SKM-1 treated with dmso at 0.1 percent for 144 hours (cell line): ENCODE measurements at regions not wholly inside any gene's neighbourhood (a gene's known extent, or its start where the extent isn't known, plus 50 kb on each side); places are given as distances from the start of the nearest gene placed in this dataset.
A peak's percentile ranks its signal among the peaks of the same experiment; 100 is the strongest.
"Not testable (repeated sequence)": the region's sequence is repeated elsewhere in the genome, so short reads cannot be mapped to it uniquely, and the experiment has no call there.

Experiments
- DNase-seq: peaks from one replicate; lab custom pipeline; 2025; ENCODE audit not compliant: unreplicated experiment; lab: John Stamatoyannopoulos, UW

DNA sequence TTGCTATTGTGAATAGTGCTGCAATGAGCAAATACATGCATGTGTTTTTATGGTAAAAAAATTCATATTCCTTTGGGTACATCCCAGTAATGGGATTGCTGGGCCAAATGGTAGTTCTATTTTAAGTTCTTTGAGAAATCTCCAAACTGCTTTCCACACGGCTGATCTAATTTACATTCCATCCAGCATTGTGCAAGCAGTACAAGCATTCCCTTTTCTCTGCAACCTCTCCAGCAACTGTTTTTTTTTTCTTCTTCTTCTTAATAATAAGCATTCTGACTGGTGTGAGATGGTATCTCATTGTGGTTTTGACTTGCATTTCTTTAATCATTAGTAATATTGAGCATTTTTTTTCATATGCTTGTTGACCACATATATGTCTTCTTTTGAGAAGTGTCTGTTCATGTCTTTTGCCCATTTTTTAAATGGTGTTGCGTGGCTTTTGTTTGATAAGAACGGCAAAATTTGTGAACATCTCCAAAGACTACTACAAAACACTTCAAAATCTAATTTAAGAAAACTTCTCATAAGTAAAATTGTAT lies 136.1 kb upstream of the MYO3A start:
- no peak for DNase-seq

DNA sequence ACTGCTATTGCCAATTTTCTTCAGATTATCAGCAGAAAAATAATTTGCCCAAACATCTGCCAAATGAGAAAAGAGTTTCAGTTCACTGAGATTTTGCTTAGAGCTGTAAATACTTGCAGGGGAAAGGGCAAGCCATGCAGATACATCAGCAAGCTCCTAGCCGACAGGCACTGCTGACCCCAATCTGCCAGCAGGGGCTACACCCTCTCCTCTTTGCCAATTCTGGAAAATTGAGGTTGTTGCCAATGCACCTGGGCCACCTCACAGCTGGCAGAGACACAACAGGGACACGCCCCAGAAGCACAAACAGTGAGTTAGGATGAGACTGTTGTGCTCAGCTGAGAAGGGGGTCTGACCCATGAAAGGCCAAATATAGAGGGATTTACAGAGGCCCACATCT lies 129.5 kb upstream of the MYO3A start:
- no peak for DNase-seq

DNA sequence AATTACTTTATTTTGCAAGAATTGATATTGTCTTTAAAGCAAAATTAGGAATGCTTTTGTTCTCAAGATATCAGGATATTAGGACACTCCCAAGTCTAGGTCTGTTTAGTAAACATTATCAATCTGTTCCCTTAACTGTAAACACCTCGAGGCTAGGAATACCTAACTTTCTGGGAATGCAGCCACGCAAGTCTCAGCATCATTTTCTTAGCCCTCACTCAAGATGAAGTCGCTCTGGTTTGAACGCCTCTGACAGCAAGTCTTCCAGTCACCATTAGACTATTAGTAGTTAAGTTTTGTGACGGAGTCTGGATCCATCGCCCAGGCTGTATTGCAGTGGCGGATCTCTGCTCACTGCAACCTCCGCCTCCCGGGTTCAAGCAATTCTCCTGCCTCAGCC lies 128.0 kb upstream of the MYO3A start:
- DNase-seq = no peak

DNA sequence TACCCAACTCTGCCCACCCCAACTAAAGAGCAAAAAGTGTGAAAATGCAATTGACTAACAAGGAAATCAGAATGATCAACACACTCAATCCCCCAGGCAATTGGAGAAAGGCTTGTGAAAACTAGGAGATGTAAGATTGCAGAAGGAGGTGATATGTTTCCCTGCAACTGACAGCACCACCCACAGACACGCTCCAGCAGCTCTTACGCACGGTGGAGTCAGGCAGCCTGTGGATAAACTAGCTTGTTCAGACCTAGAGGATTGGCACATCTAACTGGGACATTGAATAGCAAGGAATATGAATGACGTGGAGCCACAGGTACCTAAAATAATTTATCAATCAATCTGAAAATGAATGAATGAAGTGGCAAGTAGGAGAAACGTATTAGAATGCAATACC lies 125.7 kb upstream of the MYO3A start:
- DNase-seq = no peak

DNA sequence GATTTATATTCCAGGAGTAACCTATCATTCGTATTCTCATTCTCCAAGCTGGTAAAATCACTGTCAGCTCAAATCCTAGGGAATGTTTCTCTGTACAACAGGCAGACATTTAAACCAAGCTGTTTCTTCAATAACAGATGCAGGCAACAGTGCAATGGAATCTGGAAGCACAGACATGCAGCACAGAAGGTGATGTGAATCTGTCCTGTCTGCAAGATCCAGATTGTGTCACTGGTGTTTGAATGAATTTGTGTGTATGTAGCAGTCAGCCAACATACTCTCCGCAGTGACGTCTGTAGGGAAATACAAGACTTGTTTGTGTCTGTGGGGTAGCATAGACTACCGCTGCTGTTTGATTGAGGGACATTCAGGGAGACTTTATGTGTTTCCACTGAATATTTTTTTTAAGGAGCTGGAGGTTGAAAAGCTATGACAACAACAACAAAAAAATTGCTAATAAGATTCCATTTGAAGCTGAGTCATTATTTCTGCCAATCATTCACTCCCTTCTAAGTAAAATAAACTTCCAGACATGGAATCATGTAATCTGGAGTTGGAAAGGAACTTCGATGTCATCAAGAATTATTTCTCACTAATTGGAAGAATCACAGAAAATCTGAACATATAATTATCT lies 122.9 kb upstream of the MYO3A start:
- no peak for DNase-seq

DNA sequence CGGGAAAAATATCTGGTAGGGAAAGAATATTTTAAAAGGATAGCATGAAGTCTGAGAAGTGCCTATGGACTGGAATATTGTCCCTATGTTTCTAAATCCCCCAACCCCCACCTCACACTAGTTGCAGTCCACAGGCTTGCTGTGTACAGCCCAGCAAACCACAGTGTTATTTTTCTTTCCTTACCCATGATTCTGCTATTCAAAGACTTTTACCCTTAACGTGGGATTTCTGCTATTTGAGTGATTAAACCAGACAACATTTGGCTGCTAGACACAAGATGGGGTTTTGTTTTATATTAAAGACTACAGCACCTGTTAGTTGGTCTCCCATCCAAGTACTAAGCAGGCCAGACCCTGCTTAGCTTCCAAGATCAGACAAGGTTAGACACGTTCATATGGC lies 120.5 kb upstream of the MYO3A start:
- no peak for DNase-seq

DNA sequence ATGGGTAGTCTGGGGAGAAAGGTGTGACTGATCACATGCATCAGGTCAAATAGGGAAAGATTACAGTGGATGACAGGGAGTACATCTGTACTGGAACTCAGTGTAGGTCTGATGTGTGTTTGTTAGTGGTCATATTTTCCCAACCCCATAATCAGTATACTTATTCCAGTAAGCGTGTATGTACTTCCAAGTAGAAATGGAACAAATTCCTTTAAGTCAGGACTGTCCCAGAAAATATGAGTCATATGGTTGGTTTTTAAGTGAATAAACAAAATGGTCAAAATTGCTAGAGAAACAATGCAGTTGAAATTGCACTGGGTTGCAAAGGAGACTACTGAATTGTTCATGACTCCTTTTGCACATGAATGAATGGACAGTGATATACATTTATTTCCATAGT lies 118.8 kb upstream of the MYO3A start:
- no peak for DNase-seq

DNA sequence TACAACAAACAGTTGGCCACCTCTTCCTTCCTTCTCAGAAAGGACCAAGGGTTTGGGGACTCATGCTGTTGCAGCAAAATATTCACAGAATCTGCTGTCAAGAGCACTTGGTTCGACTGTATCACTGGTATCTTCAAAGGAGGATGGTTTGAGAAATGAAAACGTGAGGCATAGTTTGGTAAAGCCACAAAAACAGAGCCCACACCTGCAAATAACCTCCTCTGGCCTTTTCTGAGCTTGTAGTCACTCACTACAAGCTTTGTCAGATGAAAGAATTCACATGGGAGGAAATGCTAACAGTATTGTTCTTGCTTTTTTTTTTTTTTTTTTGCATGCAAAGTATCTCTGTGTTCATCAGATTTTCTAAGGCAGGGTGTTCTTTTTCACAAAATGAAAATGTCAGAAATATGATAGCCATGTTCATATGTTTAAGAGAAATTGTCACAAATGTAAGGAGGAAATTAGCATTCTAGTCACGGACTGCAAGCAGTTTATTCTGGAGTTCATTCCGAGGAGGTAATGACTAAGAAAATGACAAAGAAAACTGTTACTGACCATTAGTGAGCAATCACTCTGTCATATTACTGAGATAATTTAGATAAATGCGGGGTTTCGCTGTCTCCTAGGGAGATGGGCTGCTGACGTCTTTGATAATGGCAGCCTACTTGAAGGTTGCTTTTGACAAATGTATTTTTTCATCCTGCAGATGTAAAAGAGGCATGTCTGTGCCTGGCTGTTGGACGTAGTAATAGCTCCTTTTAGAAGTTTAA lies 117.8 kb upstream of the MYO3A start:
- no peak for DNase-seq

DNA sequence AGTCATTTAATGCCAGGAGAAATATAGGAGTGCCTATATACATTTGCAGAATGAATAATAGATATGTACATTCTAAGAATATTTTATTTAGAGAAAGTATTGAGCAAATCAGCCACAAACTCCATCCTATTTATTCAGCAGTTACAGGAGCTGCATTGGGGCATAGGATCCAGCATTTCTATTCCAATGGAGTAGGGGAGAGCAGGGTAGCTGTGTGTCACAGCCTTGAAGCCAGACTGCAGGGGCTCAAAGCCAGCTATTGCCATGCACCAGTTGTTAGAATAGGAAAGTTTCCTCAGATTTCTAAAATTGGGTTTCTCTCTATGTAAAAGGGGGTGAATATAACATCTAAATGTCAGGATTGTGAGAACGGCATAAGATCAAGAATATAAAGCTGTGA lies 116.8 kb upstream of the MYO3A start:
- no peak for DNase-seq

DNA sequence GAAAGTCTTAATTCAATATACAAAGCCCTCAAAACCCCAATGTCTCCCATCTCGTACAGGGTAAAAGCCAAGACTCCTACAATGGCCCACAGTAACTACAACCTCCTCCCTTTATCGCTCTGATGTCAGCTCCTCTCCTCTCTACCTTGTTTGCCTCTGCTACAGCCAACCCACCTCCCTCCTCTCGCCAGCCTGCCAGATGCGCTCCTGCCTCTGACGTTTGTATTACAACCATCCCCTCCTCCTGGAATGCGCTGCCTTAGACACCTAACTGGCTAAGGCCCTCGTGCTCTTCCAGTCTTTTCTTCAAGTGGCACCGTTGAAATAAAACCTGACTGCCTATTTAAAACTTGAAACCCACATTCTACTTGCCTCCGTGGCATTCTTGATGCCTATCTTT lies 115.3 kb upstream of the MYO3A start:
- DNase-seq = no peak

DNA sequence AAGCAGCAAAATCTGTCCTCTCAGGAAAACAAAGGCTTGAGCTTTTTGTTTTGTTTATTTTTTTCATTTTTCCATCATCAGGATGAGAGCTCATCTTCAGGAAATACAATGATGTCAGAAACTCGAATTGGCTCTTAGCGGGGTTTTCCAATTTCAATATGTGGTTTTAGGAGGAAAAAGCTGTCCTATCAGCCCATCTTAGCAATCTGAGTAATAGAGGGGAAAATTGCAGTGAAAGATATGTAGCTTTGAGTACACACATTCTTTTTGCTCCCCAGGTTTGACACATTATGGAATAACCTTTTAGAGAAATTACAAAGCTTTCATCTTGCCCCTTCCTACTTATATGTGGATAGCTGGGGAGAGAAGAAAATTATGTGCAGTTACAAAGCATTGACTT lies 113.6 kb upstream of the MYO3A start:
- no peak for DNase-seq

DNA sequence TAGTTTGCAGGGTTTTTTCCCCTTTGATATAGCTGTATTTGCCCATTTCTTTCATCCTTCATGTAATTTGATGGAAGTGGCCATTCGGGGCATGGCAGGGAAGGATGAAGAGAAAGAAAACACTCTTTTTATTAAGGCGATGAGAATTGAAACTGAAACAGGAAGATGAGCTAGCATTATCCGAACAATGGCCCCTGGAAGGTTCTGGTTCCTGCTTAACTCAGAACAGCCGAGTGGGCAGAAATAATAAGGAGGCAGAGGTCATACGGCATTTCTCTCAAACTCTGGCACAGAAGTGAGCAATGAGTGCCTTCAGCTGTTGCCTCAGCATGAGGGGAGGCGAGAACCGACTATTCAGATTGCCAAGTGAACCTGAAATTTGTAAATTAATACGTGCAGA lies 113.2 kb upstream of the MYO3A start:
- DNase-seq = peak; percentile 19

DNA sequence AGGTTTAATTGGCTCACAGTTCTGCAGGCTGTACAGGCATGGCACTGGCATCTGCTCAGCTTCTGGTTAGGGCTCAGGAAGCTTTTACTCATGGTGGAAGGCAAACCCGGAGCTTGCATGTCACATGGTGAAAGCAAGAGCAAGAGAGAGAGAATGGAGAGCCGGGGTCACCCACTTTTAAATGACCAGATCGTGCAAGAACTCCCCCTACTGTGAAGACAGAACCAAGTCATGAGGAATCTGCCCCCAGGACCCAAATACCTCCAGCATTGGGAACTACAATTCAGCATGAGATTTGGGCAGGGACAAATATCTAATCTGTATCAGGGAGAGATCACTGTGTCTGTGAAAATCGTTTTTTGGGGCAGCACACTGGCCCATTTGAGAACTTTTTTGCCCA lies 110.0 kb upstream of the MYO3A start:
- no peak for DNase-seq

DNA sequence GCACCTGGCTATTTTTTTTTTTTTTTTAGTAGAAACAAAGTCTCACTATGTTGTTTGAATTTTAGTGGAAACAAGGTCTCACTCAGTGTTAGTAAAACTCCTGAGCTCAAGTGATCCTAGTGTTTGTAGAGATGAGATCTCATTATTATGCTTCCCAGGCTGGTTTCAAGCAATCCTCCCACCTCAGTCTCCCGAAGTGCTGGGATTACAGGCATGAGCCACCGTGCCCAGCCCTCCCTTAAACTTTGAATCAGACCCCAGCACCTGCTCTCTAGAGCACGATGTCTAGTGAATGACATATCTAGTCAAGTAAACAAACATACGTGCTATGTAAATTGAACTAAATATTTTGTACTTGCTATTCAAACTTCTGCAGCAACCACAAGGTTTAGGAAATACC lies 105.6 kb upstream of the MYO3A start:
- DNase-seq = no peak

DNA sequence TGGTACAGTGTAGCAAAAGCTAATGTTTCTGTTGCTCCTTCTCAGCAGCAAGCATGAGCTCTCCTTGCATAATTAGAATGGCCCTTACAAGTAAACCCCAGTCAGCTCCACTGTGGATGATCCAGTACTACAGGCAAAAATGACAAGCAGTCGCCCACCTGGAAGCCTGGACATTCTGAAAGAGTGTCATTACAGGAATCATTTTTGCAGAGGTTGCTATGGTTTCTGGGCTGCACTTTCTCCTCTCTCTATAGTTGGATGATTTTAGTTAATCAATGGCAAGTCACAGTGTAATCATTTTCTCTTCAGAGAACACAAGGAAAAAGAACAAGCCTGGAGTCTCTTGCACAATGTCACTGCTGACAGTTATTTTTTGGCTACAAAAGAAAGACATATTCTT lies 102.9 kb upstream of the MYO3A start:
- no peak for DNase-seq

DNA sequence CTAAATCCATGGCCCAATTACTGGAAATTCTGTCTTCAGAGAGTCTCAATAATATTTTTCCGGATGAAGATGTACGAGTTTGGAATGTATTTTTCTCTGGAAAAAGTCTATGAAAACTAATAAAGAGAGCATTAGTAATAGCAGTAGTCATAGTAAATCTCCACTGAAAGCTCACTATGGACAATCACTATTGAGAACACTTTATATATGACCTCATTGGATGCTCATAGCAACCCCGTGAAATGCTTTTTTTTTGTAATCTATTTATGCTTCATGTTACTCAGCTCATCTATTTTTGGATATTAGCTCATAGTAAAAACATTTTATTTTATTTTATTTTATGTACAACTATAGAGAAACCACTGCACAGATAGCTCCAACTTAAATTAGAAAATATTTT lies 94.3 kb upstream of the MYO3A start:
- no peak for DNase-seq

DNA sequence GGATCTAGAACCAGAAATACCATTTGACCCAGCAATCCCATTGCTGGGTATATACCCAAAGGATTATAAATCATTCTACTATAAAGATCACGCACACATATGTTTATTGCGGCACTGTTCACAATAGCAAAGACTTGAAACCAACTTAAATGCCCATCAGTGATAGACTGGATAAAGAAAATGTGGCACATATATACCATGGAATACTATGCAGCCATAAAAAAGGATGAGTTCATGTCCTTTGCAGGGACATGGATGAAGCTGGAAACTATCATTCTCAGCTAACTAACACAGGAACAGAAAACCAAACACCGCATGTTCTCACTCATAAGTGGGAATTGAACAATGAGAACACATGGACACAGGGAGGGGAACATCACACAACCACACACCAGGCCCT lies 93.2 kb upstream of the MYO3A start:
- not testable (repeated sequence) for DNase-seq

DNA sequence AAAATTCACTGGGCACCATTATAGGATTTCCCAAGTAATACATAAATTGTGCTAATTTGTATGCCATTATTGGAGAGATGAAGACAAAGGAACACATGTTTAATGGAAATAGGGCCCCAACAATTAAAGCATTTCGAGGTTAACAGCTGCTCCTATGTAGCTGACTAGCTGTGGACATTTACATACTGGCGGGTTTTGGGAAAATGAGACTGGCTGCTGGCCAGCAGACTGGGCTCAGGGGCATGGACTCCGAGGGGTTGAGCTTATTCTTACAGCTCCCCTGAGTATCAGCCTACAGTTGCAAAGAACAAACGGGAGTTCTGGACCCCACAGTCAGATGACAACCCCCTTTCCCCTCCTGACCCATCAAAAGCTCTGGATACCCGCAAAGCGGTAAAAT lies 91.9 kb upstream of the MYO3A start:
- no peak for DNase-seq

DNA sequence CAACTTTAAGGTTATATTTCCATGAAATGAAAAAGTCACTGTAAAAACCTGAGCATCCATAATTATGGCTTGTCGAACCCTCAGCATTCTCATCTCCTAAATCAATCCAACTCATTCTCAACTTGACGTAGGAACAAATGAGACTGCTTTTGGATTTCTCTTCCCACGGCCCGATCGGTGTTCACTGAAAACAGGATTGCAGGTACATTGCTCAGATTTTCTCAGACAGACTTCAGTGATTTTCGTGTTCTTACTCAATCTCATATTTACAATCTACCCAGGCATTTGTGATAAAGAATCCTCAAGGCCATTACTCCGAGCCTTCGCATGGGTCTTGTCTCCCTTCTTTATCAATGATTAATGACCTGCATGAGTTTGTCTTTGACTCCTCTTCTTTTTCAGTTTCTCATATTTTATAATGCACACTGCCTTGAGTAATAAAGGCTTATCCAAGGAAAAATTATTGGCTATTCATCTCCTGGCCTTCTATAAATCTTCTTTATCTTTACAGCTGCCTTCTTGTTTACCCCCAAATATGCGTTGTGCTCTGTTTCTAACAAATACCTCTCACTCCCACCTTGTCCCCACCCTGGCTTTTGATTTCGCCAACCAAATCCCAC lies 90.4 kb upstream of the MYO3A start:
- DNase-seq = no peak

DNA sequence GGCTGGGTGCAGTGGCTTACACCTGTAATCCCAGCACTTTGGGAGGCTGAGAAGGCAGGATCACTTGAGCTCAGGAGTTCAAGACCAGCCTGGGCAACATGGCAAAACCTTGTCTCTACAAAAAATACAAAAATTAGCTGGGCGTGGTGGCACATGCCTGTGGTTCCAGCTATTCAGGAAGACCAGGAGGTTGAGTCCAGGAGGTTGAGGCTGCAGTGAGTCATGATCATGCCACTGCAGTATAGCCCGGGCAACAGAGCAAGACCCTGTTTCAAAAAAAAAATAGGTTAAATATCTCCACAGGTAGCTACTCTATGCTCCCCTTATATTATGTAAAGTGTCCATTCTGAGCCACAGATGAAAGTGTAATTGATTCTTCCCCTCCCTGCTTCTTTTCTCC lies 89.3 kb upstream of the MYO3A start:
- DNase-seq = not testable (repeated sequence)

DNA sequence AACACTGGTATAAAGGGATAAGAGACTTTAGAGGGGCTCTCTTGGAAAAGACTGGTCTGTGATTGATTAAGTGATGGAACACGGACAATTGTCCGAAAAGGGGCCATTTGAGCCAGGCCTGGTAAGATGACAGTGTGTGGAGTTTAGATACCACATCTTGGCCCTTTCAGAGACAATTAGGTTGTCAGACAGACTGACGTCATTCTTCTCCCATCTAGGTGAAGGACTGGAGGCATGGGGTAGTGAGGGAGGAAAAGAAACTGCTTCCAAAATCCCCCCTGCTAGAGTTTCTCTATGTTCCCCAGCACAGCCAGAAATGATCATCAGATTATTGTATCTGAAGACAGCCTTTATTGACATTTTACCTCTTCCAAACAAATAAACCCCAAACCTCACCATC lies 84.8 kb upstream of the MYO3A start:
- DNase-seq = no peak

DNA sequence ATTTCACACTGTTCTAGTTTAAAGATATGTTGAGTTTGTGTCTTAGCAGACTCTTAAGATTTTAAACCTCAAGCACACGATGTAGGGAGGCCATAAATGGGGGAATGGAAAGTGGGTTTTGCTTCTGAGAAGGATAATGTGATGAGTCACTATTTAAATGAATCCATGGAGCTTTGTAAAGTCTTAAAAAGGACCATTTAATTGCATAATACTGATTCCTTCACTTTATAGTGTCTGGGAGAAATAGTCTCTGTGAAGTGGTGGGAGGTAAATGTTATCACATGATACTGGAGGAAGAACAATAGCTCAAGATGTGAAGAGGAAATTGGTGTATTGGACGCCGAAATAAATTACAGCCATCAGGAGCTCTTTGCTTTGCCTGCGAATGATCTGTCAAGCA lies 84.0 kb upstream of the MYO3A start:
- no peak for DNase-seq
